H1 (cell line): ENCODE measurements at regions not wholly inside any gene's neighbourhood (a gene's known extent, or its start where the extent isn't known, plus 50 kb on each side); places are given as distances from the start of the nearest gene placed in this dataset.

Source experiments
- SIN3A ChIP-seq, 2 experiments: IDR thresholded peaks in 1 of 2; conservative IDR thresholded peaks in 1 of 2; 2 replicates each; pipeline ENCODE4 v1.6.1; 2011 to 2012; ENCODE audit warnings: low read length in 2 of 2, improper control_type of control experiment in 1 of 2, low read depth in 1 of 2, mild to moderate bottlenecking in 1 of 2
- TF ChIP-seq, protein P1 (sequence below): IDR thresholded peaks from 2 replicates; pipeline ENCODE4 v1.6.1; 2012; ENCODE audit warnings: inconsistent platforms
- TF ChIP-seq, protein P2 (sequence below): IDR thresholded peaks from 2 replicates; pipeline ENCODE4 v1.6.1; 2011; ENCODE audit warnings: low read length, improper control_type of control experiment

DNA sequence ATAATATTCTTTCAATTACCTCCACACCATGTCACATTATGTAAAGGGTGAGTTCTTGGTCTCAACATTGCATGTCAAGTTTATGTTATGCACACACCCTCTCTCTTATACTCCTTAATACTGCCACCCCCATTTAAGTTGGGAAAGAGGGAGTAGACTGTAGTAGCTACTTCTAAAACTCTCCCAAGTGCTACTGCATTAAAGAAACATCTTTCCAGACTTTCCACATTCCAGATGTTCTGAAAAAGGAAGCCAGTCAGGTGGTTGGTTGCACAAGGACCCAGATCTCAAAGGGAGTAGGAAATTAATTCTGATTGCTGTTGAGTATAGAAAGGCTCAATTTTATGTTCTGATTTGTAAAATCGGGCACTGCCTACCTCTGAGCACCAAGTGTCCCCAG lies 419.5 kb downstream of the CD83 start (continued):
- TF ChIP-seq SIN3A (conservative IDR thresholded peaks at IDR 0.05 in 1 of 2, IDR thresholded peaks at IDR 0.05 in 1 of 2; ENCODE audit: low read depth in 1 of 2, low read length in 2 of 2) = no peak
- TF ChIP-seq, protein P1, sequence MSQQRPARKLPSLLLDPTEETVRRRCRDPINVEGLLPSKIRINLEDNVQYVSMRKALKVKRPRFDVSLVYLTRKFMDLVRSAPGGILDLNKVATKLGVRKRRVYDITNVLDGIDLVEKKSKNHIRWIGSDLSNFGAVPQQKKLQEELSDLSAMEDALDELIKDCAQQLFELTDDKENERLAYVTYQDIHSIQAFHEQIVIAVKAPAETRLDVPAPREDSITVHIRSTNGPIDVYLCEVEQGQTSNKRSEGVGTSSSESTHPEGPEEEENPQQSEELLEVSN = no peak
- TF ChIP-seq, protein P2, sequence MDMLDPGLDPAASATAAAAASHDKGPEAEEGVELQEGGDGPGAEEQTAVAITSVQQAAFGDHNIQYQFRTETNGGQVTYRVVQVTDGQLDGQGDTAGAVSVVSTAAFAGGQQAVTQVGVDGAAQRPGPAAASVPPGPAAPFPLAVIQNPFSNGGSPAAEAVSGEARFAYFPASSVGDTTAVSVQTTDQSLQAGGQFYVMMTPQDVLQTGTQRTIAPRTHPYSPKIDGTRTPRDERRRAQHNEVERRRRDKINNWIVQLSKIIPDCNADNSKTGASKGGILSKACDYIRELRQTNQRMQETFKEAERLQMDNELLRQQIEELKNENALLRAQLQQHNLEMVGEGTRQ = no peak
